GM12873 (cell line): ENCODE measurements at regions not wholly inside any gene's neighbourhood (a gene's known extent, or its start where the extent isn't known, plus 50 kb on each side); places are given as distances from the start of the nearest gene placed in this dataset.

Experiments
- TF ChIP-seq, protein P1 (sequence below): IDR thresholded peaks from 2 replicates; pipeline ENCODE4 v1.5.1; 2012; ENCODE audit warnings: low read depth, mild to moderate bottlenecking, moderate library complexity, low read length, control low read depth; ENCODE audit not compliant: insufficient read depth; ENCODE audit errors: missing control alignments

DNA sequence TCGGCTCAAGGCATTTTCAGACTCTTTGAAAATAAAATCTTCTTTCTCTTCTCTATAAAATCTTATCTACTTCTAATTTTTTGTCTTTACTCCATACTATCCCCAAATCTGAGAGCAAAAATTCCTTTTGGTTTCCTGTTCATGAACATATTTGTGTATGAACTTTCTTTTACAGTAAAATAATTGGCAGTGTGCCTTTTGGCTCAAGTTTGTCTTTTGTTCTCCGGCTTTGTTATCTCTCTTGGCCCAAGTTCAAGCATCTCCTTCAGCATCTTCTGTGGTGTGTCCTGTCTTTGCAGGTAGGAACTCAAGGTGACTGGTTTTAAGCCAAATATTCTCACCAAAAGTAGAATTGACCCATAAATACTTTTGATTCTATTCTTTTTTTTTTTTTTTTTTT lies 276.6 kb upstream of the FAT1 start:
- TF ChIP-seq, protein P1, sequence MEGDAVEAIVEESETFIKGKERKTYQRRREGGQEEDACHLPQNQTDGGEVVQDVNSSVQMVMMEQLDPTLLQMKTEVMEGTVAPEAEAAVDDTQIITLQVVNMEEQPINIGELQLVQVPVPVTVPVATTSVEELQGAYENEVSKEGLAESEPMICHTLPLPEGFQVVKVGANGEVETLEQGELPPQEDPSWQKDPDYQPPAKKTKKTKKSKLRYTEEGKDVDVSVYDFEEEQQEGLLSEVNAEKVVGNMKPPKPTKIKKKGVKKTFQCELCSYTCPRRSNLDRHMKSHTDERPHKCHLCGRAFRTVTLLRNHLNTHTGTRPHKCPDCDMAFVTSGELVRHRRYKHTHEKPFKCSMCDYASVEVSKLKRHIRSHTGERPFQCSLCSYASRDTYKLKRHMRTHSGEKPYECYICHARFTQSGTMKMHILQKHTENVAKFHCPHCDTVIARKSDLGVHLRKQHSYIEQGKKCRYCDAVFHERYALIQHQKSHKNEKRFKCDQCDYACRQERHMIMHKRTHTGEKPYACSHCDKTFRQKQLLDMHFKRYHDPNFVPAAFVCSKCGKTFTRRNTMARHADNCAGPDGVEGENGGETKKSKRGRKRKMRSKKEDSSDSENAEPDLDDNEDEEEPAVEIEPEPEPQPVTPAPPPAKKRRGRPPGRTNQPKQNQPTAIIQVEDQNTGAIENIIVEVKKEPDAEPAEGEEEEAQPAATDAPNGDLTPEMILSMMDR: no peak

DNA sequence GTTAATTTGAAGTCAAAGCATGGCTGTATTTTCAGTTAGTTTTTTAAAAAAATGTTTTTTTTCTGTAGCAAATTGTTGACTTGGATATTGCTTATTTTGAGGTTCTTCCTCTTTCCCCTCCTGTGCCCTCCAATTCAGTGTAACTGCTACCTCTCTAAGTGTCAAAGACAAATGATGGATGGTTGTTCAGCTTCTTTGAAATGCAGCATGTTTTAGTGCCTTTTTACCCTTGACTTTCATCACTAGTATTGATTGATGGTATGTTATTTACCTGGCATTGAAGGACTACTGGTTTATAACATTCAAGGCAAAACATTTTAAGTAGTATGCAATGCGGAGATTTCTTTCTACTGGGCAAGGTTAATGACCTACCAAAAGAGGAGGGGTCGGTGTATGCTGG lies 281.0 kb upstream of the FAT1 start:
- TF ChIP-seq, protein P1: no peak

DNA sequence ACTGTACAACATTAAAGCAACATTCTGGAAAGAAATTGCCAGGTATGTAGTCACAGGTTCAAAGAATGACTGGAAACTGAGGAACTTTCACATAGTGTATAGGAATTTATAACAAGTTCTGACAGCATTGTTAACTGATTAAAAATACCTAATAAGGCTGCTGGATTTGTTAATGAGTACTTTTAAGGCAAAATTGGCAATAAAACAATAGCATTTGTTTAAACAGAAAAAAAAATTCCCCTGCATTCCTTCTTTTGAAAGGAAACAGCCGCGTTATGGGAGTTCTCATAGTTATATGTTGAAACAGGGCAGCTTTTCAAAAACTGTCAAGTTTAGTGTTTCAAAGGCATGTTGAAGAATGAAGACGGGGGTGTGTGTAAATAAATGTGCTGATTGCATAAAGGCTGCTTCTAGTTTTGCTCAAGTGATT lies 282.5 kb upstream of the FAT1 start:
- TF ChIP-seq, protein P1: no peak

DNA sequence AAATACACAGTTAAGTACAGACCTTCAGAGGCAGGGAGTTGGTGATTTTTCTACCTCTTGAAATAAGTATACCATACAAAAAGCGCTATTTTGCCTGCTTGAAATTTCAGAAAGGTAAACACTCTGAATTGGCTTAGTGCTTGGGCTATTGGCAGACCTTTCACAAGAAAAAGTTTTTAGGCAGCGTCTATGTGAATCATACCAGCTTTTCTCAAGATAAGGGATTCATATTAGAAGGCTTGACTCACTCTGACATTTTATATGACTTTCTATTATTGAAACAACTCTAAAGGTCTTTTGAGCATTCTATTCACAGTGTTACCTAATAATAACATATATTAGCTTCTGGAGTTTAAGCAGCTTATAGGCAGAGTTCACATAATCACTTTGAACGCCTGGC lies 286.4 kb upstream of the FAT1 start:
- TF ChIP-seq, protein P1: no peak

GRCh38 chr4:187016101-187016500 lies 292.4 kb upstream of the FAT1 start:
- TF ChIP-seq, protein P1: no peak

DNA sequence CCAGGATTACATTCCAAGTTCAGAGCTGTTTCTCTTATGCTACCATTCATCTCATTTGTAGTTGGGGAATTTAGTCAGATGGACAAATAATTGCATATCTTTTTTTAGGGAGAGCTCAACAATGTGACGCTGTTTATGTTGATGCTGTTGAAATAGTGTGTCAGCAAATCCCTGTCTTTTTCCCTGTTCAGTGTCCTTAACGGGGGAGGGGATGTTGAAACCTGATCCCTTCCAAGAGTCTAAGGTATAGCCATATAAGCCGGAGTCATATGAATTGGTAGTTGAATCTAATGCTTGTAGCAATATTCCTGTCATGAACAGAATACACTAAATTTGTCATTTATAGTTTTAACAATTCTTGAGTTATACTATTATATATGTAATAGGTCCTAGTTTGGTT lies 293.5 kb upstream of the FAT1 start:
- TF ChIP-seq, protein P1: no peak

DNA sequence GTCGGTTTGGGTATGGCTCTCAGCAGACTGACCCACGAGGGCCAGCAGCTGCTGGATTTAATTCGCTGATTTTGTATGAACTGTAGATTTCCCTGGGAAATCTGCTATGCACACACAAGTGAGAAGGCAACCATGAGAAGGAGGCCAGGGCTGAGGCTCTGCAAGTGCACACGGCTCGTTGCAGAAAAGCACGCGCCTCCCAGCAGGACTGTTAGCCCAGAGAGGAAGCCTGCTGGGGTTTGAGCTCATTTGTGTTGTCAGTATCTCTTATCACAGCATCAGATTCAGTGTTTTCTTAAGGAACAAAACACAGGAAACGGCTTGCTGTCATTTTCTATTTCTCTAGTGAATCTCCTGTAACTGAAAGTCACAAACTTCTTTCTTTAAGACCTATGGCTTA lies 296.2 kb upstream of the FAT1 start:
- TF ChIP-seq, protein P1: no peak

DNA sequence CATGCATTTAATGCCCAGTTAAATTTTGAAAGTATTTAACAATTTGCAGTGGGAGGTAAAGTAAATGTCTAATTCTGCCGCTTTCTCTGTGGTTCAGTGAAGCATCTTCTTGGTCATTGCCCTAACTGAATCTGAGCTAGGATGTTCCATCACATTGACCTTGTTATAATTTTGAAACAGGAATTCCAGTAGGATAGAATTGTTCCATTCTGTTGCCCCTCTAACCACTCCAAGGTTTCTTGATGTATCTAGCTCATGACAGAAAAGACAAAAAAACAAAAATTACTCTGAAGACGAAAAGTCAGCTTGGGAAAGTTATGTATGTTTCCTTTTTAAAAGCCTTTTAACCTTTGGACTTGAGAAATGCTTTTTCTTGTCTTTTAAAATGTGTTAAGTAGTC lies 297.0 kb upstream of the FAT1 start:
- TF ChIP-seq, protein P1: no peak
